ENCODE measurements at regions not wholly inside any gene's neighbourhood (a gene's known extent, or its start where the extent isn't known, plus 50 kb on each side); places are given as distances from the start of the nearest gene placed in this dataset.

- TF ChIP-seq POLR2A (IDR thresholded peaks at IDR 0.05): no peak
- TF ChIP-seq, protein P1, sequence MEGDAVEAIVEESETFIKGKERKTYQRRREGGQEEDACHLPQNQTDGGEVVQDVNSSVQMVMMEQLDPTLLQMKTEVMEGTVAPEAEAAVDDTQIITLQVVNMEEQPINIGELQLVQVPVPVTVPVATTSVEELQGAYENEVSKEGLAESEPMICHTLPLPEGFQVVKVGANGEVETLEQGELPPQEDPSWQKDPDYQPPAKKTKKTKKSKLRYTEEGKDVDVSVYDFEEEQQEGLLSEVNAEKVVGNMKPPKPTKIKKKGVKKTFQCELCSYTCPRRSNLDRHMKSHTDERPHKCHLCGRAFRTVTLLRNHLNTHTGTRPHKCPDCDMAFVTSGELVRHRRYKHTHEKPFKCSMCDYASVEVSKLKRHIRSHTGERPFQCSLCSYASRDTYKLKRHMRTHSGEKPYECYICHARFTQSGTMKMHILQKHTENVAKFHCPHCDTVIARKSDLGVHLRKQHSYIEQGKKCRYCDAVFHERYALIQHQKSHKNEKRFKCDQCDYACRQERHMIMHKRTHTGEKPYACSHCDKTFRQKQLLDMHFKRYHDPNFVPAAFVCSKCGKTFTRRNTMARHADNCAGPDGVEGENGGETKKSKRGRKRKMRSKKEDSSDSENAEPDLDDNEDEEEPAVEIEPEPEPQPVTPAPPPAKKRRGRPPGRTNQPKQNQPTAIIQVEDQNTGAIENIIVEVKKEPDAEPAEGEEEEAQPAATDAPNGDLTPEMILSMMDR (IDR thresholded peaks at IDR 0.05): no peak
These were observed 168.1 kb upstream of the PARP11 start for GRCh38 chr12:4041187-4041885.

All from testis (tissue), 2 donors.